GM23248 (cell line): ENCODE measurements at regions not wholly inside any gene's neighbourhood (a gene's known extent, or its start where the extent isn't known, plus 50 kb on each side); places are given as distances from the start of the nearest gene placed in this dataset.

ENCODE experiments used
- EZH2 ChIP-seq: fragments of 200-600 bp; sonication (generic); IDR thresholded peaks from 2 replicates; pipeline ENCODE4 v1.6.1; 2018; ENCODE audit warnings: antibody characterized with exemption, mild to moderate bottlenecking; ENCODE audit not compliant: insufficient read depth, poor library complexity, severe bottlenecking
- EZH2phosphoT487 ChIP-seq: fragments of 200-600 bp; sonication (generic); IDR thresholded peaks from 2 replicates; pipeline ENCODE4 v1.6.1; 2018; ENCODE audit warnings: antibody characterized with exemption, moderate library complexity, mild to moderate bottlenecking, low read depth; ENCODE audit not compliant: insufficient read depth

- TF ChIP-seq EZH2 (no peak), EZH2phosphoT487 (no peak)
These were observed 174.5 kb upstream of the CNOT2 start for GRCh38 chr12:70068743-70069142.
